ENCODE measurements at regions not wholly inside any gene's neighbourhood (a gene's known extent, or its start where the extent isn't known, plus 50 kb on each side); places are given as distances from the start of the nearest gene placed in this dataset.

GRCh38 chr4:38464328-38464727, 199.7 kb upstream of the KLF3 start (continued):
- TF ChIP-seq CHD7 (IDR thresholded peaks at IDR 0.05; ENCODE audit: insufficient replicate concordance, low read length): no peak
- TF ChIP-seq SUZ12 (IDR thresholded peaks at IDR 0.05; ENCODE audit: low read length): no peak
- no peak for TF ChIP-seq RXRA (IDR thresholded peaks at IDR 0.05; ENCODE audit: insufficient read depth, low read depth, low read length)
- no peak for TF ChIP-seq TEAD4 (IDR thresholded peaks at IDR 0.05; ENCODE audit: low read depth, low read length)
- TF ChIP-seq GABPA (IDR thresholded peaks at IDR 0.05; ENCODE audit: borderline replicate concordance, insufficient read depth, low read length): no peak
- TF ChIP-seq PHF8 (conservative IDR thresholded peaks at IDR 0.05; ENCODE audit: low read depth, low read length): no peak
- no peak for TF ChIP-seq ATF2 (IDR thresholded peaks at IDR 0.05; ENCODE audit: low read length)
- TF ChIP-seq CBX5 (IDR thresholded peaks at IDR 0.05; ENCODE audit: low read depth, low read length): no peak
